ENCODE measurements at regions not wholly inside any gene's neighbourhood (a gene's known extent, or its start where the extent isn't known, plus 50 kb on each side); places are given as distances from the start of the nearest gene placed in this dataset.

DNA sequence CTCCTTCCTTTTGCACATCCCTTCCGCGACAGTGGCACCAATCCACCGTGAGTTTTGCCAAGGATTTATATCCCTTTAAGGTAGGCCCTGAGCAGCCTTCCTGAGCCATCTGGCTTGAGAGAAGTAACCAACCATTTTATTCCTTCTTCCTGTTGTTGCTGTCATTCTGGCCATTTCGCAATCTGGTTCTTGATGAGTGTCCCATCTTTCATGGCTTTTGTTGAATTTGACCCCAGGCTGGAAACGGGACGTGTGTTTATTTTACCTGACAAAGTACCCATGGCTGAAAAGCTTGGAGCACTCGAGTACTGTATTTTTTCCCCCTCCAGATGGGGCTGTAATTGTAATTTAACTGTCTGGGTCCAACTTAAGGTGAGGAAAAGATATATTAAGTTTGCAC lies 173.4 kb downstream of the WNT5A start:
- H3K36me3 ChIP-seq (ENCODE audit: control insufficient read depth, insufficient read depth, low read length) = no peaks in the 10 kb centered on the region
- 0% methylated on average over 7 of the region's 7 CpGs for WGBS (ENCODE audit: insufficient coverage, low coverage, missing lambda C conversion rate)
- no peaks in the 10 kb centered on the region for H3K4me1 ChIP-seq (replicated peaks in 1 of 2; ENCODE audit: control insufficient read depth in 2 of 2, insufficient read depth in 2 of 2, low read length in 2 of 2)
- DNase-seq (ENCODE audit: extremely low read depth in 1 of 4, low spot score in 3 of 4) (no peak), ATAC-seq (no peak), FAIRE-seq (no peak)
- no peak overlapping the region for H2AFZ ChIP-seq (ENCODE audit: low read depth, low read length)
- ChIA-PET CTCF (ENCODE audit: low intra/inter-chr PET ratio) (no interaction called here), POLR2A (no interaction called here)
- BruUV-seq (replicated peaks) = no TSS peak
- in situ Hi-C loops (cut with MboI) = no loop called here
- no peaks in the 10 kb centered on the region for H3K9me3 ChIP-seq (replicated peaks; ENCODE audit: control insufficient read depth, insufficient read depth, low read depth, low read length)
- no peak overlapping the region for H3K27ac ChIP-seq (ENCODE audit: extremely low read depth, low read depth, low read length)
- no peak for TF ChIP-seq SREBF1 (IDR thresholded peaks at IDR 0.05; ENCODE audit: borderline replicate concordance, low read depth, low read length)
- no peak for TF ChIP-seq THRAP3 (IDR thresholded peaks at IDR 0.05; ENCODE audit: borderline replicate concordance)
- TF ChIP-seq PHF21A (IDR thresholded peaks at IDR 0.05; ENCODE audit: borderline replicate concordance, low read depth) = no peak
- no peak for TF ChIP-seq POLR2A (conservative IDR thresholded peaks at IDR 0.05)
- TF ChIP-seq SIN3A (IDR thresholded peaks at IDR 0.05; ENCODE audit: borderline replicate concordance in 2 of 2, control insufficient read depth in 1 of 2, low read depth in 2 of 2, low read length in 2 of 2) = no peak
- H3K4me2 ChIP-seq (ENCODE audit: insufficient read depth, low read length) = no peak overlapping the region
- H3K27me3 ChIP-seq (ENCODE audit: control insufficient read depth in 2 of 2, insufficient read depth in 2 of 2, low read length in 2 of 2) = no peaks in the 10 kb centered on the region
- intact Hi-C loops (cut with micrococcal nuclease) = no loop called here
- no peak overlapping the region for H3K9ac ChIP-seq (ENCODE audit: insufficient read depth in 1 of 2, low read depth in 2 of 2, low read length in 2 of 2)
- H3K79me2 ChIP-seq (ENCODE audit: control insufficient read depth, insufficient read depth, low read length) = no peaks in the 10 kb centered on the region
- H4K20me1 ChIP-seq (replicated peaks; ENCODE audit: control insufficient read depth, insufficient read depth, low read length) = no peaks in the 10 kb centered on the region
- H3K4me3 ChIP-seq = no peak overlapping the region
- H3K9me1 ChIP-seq (ENCODE audit: control insufficient read depth, insufficient read depth, low read length) = no peaks in the 10 kb centered on the region

DNA sequence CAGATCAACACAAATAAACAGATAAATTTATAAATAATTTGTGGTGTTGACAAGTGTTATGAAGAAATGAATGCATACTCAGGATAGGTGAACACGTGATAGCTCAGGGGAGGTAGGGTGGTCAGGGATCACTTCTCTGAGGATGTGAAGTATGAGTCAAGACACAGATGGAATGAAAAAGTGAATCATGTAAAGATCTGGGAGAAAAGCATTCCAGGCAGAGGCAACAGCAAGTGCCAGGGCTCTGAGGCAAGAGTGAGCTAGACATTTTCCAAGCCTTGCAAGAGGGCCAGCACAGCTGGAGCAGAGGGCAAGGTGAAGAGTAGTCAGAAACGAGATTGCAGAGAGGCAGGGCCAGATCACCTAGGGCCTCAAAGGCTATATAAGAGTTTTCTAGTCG lies 177.8 kb downstream of the WNT5A start:
- ATAC-seq = no peak
- 0% methylated on average over 3 of the region's 3 CpGs for WGBS (ENCODE audit: insufficient coverage, low coverage, missing lambda C conversion rate)
- Histone ChIP-seq H3K4me2 (ENCODE audit: insufficient read depth, low read length) (no peak overlapping the region), H3K4me3 (no peak overlapping the region), H4K20me1 (replicated peaks; ENCODE audit: control insufficient read depth, insufficient read depth, low read length) (no peaks in the 10 kb centered on the region), H3K4me1 (replicated peaks in 1 of 2; ENCODE audit: control insufficient read depth in 2 of 2, insufficient read depth in 2 of 2, low read length in 2 of 2) (no peaks in the 10 kb centered on the region), H3K36me3 (ENCODE audit: control insufficient read depth, insufficient read depth, low read length) (no peaks in the 10 kb centered on the region), H3K9me1 (ENCODE audit: control insufficient read depth, insufficient read depth, low read length) (no peaks in the 10 kb centered on the region), H2AFZ (ENCODE audit: low read depth, low read length) (no peak overlapping the region), H3K9ac (ENCODE audit: insufficient read depth in 1 of 2, low read depth in 2 of 2, low read length in 2 of 2) (no peak overlapping the region), H3K27me3 (ENCODE audit: control insufficient read depth in 2 of 2, insufficient read depth in 2 of 2, low read length in 2 of 2) (no peaks in the 10 kb centered on the region), H3K27ac (ENCODE audit: extremely low read depth, low read depth, low read length) (no peak overlapping the region), H3K79me2 (ENCODE audit: control insufficient read depth, insufficient read depth, low read length) (no peaks in the 10 kb centered on the region), H3K9me3 (replicated peaks; ENCODE audit: control insufficient read depth, insufficient read depth, low read depth, low read length) (no peaks in the 10 kb centered on the region)
- in situ Hi-C loops (cut with MboI) = no loop called here
- BruUV-seq (replicated peaks) = no TSS peak
- CTCF ChIA-PET (ENCODE audit: low intra/inter-chr PET ratio) = no interaction called here
- FAIRE-seq = no peak
- DNase-seq (ENCODE audit: extremely low read depth in 1 of 4, low spot score in 3 of 4) = no peak
- intact Hi-C loops (cut with micrococcal nuclease) = no loop called here
- TF ChIP-seq TSC22D4 (tag; IDR thresholded peaks at IDR 0.05) (no peak), BMI1 (IDR thresholded peaks at IDR 0.05; ENCODE audit: low read length) (no peak)
- POLR2A ChIA-PET = no interaction called here
